GM12892 (cell line): ENCODE measurements at regions not wholly inside any gene's neighbourhood (a gene's known extent, or its start where the extent isn't known, plus 50 kb on each side); places are given as distances from the start of the nearest gene placed in this dataset.

Source experiments
- POLR2A ChIP-seq: IDR thresholded peaks from 2 replicates; pipeline ENCODE4 v1.6.1; 2011; ENCODE audit warnings: low read depth, low read length, control low read depth
- POLR2AphosphoS5 ChIP-seq: IDR thresholded peaks from 2 replicates; pipeline ENCODE4 v1.6.1; 2011; ENCODE audit warnings: low read depth, low read length, control low read depth

- no peak for TF ChIP-seq POLR2AphosphoS5
- TF ChIP-seq POLR2A = no peak
Observed at GRCh38 chr3:74303711-74304110, 310.7 kb downstream of the CNTN3 start.
